ENCODE measurements at regions not wholly inside any gene's neighbourhood (a gene's known extent, or its start where the extent isn't known, plus 50 kb on each side); places are given as distances from the start of the nearest gene placed in this dataset.

- in situ Hi-C loops (cut with MboI; ENCODE audit: low pct_unique_long_range_greater_than_20kb, low sequenced_read_pairs), result no loop called here
- no peak for DNase-seq
These were observed 61.6 kb upstream of the TBX20 start for GRCh38 chr7:35315517-35315916.

GRCh38 chr7:35314354-35314753 is 60.5 kb upstream of the TBX20 start:
- in situ Hi-C loops (cut with MboI; ENCODE audit: low pct_unique_long_range_greater_than_20kb, low sequenced_read_pairs), result no loop called here
- no peak for DNase-seq

DNA sequence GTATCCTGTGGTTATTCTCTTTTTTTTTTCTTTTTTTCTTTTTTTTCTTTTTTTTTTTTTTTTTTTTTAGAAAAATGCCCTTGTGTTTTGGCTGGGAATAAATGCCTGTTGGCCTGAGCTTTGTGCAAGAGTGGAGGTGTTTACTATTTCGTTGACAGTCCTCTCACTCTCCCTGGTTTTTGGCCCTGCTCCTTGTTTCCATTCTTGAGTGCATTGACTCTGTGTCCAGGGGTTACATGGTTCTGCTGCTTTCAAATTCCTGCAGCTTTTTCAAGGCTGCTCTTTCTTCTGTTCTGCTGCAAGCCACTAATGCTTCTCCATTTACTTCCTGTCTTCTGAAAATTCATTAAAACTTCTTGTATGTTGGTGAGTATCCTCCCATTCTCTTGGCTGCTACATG is 59.7 kb upstream of the TBX20 start:
- no peak for DNase-seq
- in situ Hi-C loops (cut with MboI; ENCODE audit: low pct_unique_long_range_greater_than_20kb, low sequenced_read_pairs), result no loop called here

Measured in KBM-7 (cell line).